GM19043 (cell line): ENCODE measurements at regions not wholly inside any gene's neighbourhood (a gene's known extent, or its start where the extent isn't known, plus 50 kb on each side); places are given as distances from the start of the nearest gene placed in this dataset.

Source experiments
- ATAC-seq: cut with Tn5 transposase; IDR thresholded peaks from one replicate; pipeline ENCODE4 v1.9.1; 2021; ENCODE audit warnings: low read depth; ENCODE audit not compliant: unreplicated experiment

- no peak for ATAC-seq
Measured at GRCh38 chr13:107778094-107778493, 437.2 kb downstream of the LIG4 start.

GRCh38 chr13:107770541-107770940 lies 444.8 kb downstream of the LIG4 start:
- ATAC-seq, result no peak

- no peak for ATAC-seq
Measured at GRCh38 chr13:107767119-107767518, 448.2 kb downstream of the LIG4 start.

GRCh38 chr13:107765724-107766401 lies 449.5 kb downstream of the LIG4 start:
- no peak for ATAC-seq

GRCh38 chr13:107764046-107764445 lies 451.3 kb downstream of the LIG4 start:
- no peak for ATAC-seq

- ATAC-seq, result no peak
Measured at GRCh38 chr13:107753748-107754147, 461.6 kb downstream of the LIG4 start.

GRCh38 chr13:107753291-107753690 lies 462.0 kb downstream of the LIG4 start:
- no peak for ATAC-seq

GRCh38 chr13:107743983-107744382 lies 471.4 kb downstream of the LIG4 start:
- no peak for ATAC-seq

- no peak for ATAC-seq
Measured at GRCh38 chr13:107743526-107743925, 471.8 kb downstream of the LIG4 start.

- ATAC-seq, result no peak
Measured at GRCh38 chr13:107743100-107743499, 472.2 kb downstream of the LIG4 start.

- no peak for ATAC-seq
Measured at GRCh38 chr13:107742544-107742943, 472.8 kb downstream of the LIG4 start.

GRCh38 chr13:107738004-107738403 lies 477.3 kb downstream of the LIG4 start:
- no peak for ATAC-seq

- no peak for ATAC-seq
Measured at GRCh38 chr13:107736731-107737130, 478.6 kb downstream of the LIG4 start.

- ATAC-seq, result no peak
Measured at GRCh38 chr13:107736170-107736569, 479.2 kb downstream of the LIG4 start.

- ATAC-seq, result no peak
Measured at GRCh38 chr13:107734891-107735625, 480.3 kb downstream of the LIG4 start.

GRCh38 chr13:107733276-107733675 lies 482.1 kb downstream of the LIG4 start:
- no peak for ATAC-seq

GRCh38 chr13:107730813-107731212 lies 484.5 kb downstream of the LIG4 start:
- ATAC-seq, result no peak

GRCh38 chr13:107721125-107721869 lies 494.0 kb downstream of the LIG4 start:
- ATAC-seq, result no peak

- ATAC-seq, result no peak
Measured at GRCh38 chr13:107716741-107717140, 498.6 kb downstream of the LIG4 start.

- ATAC-seq, result no peak
Measured at GRCh38 chr13:107716241-107716640, 499.1 kb downstream of the LIG4 start.

GRCh38 chr13:107715496-107715895 lies 499.8 kb downstream of the LIG4 start:
- no peak for ATAC-seq
